ACC112 (cell line): ENCODE measurements at regions not wholly inside any gene's neighbourhood (a gene's known extent, or its start where the extent isn't known, plus 50 kb on each side); places are given as distances from the start of the nearest gene placed in this dataset.

Experiments used
- H2AFZ ChIP-seq: fragments of 200-600 bp; sonication (generic); one replicate; pipeline ENCODE4 v1.6.0; 2017; ENCODE audit warnings: antibody characterized with exemption, low read length; ENCODE audit not compliant: unreplicated experiment
- H3K27ac ChIP-seq: fragments of 200-600 bp; sonication (generic); 2 replicates; pipeline ENCODE4 v1.5.1; 2014; ENCODE audit warnings: low read depth, mild to moderate bottlenecking, antibody characterized with exemption, low read length, moderate library complexity
- H3K27me3 ChIP-seq: fragments of 200-600 bp; sonication (generic); 2 replicates; pipeline ENCODE4 v1.6.1; 2014; ENCODE audit warnings: mild to moderate bottlenecking, antibody characterized with exemption, low read length, moderate library complexity, mixed read lengths; ENCODE audit not compliant: insufficient read depth
- H3K36me3 ChIP-seq: fragments of 200-600 bp; sonication (generic); 2 replicates; pipeline ENCODE4 v1.6.1; 2016; ENCODE audit warnings: mild to moderate bottlenecking, antibody characterized with exemption, low read length, moderate library complexity, mixed read lengths; ENCODE audit not compliant: insufficient read depth
- H3K4me1 ChIP-seq: fragments of 200-600 bp; sonication (generic); one replicate; pipeline ENCODE4 v1.6.1; 2016; ENCODE audit warnings: low read length, mixed read lengths; ENCODE audit not compliant: insufficient read depth, unreplicated experiment, control insufficient read depth
- H3K4me3 ChIP-seq: fragments of 200-600 bp; sonication (generic); 2 replicates; pipeline ENCODE4 v1.5.1; 2014; ENCODE audit warnings: mild to moderate bottlenecking, low read depth, low read length
- H3K79me2 ChIP-seq: fragments of 200-600 bp; sonication (generic); one replicate; pipeline ENCODE4 v1.6.0; 2016; ENCODE audit warnings: low read length; ENCODE audit not compliant: control insufficient read depth, unreplicated experiment, insufficient read depth

GRCh38 chr13:107461751-107462150 is 753.6 kb downstream of the LIG4 start:
- H3K4me1 ChIP-seq, result peaks cover 13% of the 10 kb centered on the region
- H3K79me2 ChIP-seq, result no peaks in the 10 kb centered on the region
- no peak overlapping the region for H2AFZ ChIP-seq
- no peak overlapping the region for H3K27ac ChIP-seq
- H3K27me3 ChIP-seq, result no peaks in the 10 kb centered on the region
- no peak overlapping the region for H3K4me3 ChIP-seq
- H3K36me3 ChIP-seq, result no peaks in the 10 kb centered on the region

GRCh38 chr13:107459430-107459829 is 755.9 kb downstream of the LIG4 start:
- Histone ChIP-seq H3K79me2 (no peaks in the 10 kb centered on the region), H3K4me3 (no peak overlapping the region), H3K27me3 (no peaks in the 10 kb centered on the region), H3K36me3 (no peaks in the 10 kb centered on the region), H3K4me1 (peaks cover 7% of the 10 kb centered on the region), H2AFZ (no peak overlapping the region), H3K27ac (no peak overlapping the region)

- H3K4me3 ChIP-seq, result no peak overlapping the region
- no peak overlapping the region for H3K27ac ChIP-seq
- no peaks in the 10 kb centered on the region for H3K36me3 ChIP-seq
- no peaks in the 10 kb centered on the region for H3K27me3 ChIP-seq
- peaks cover 7% of the 10 kb centered on the region for H3K4me1 ChIP-seq
- H3K79me2 ChIP-seq, result no peaks in the 10 kb centered on the region
- H2AFZ ChIP-seq, result no peak overlapping the region
These were observed 757.1 kb downstream of the LIG4 start for GRCh38 chr13:107458269-107458668.

GRCh38 chr13:107457686-107458085 is 757.6 kb downstream of the LIG4 start:
- Histone ChIP-seq H3K4me3 (no peak overlapping the region), H3K27ac (no peak overlapping the region), H3K27me3 (no peaks in the 10 kb centered on the region), H3K36me3 (no peaks in the 10 kb centered on the region), H3K79me2 (no peaks in the 10 kb centered on the region), H3K4me1 (peaks cover 7% of the 10 kb centered on the region), H2AFZ (no peak overlapping the region)

GRCh38 chr13:107456431-107456830 is 758.9 kb downstream of the LIG4 start:
- no peak overlapping the region for H2AFZ ChIP-seq
- no peak overlapping the region for H3K4me3 ChIP-seq
- H3K79me2 ChIP-seq, result no peaks in the 10 kb centered on the region
- peaks cover 7% of the 10 kb centered on the region for H3K4me1 ChIP-seq
- H3K27ac ChIP-seq, result no peak overlapping the region
- no peaks in the 10 kb centered on the region for H3K27me3 ChIP-seq
- H3K36me3 ChIP-seq, result no peaks in the 10 kb centered on the region

- Histone ChIP-seq H3K79me2 (no peaks in the 10 kb centered on the region), H3K27ac (no peak overlapping the region), H3K27me3 (no peaks in the 10 kb centered on the region), H3K4me1 (peaks cover 21% of the 10 kb centered on the region), H2AFZ (no peak overlapping the region), H3K36me3 (no peaks in the 10 kb centered on the region), H3K4me3 (no peak overlapping the region)
These were observed 762.5 kb downstream of the LIG4 start for GRCh38 chr13:107452833-107453232.

- H3K27me3 ChIP-seq, result no peaks in the 10 kb centered on the region
- H3K4me1 ChIP-seq, result peaks cover 21% of the 10 kb centered on the region
- H3K4me3 ChIP-seq, result no peak overlapping the region
- no peaks in the 10 kb centered on the region for H3K36me3 ChIP-seq
- peak overlapping the region; percentile 20 for H2AFZ ChIP-seq
- no peaks in the 10 kb centered on the region for H3K79me2 ChIP-seq
- H3K27ac ChIP-seq, result peak overlapping the region; percentile 94
These were observed 764.4 kb downstream of the LIG4 start for GRCh38 chr13:107450931-107451330.

- Histone ChIP-seq H3K4me1 (peaks cover 21% of the 10 kb centered on the region), H2AFZ (no peak overlapping the region), H3K36me3 (no peaks in the 10 kb centered on the region), H3K4me3 (no peak overlapping the region), H3K79me2 (no peaks in the 10 kb centered on the region), H3K27me3 (no peaks in the 10 kb centered on the region), H3K27ac (peak overlapping the region; percentile 94)
These were observed 764.9 kb downstream of the LIG4 start for GRCh38 chr13:107450431-107450830.

- no peaks in the 10 kb centered on the region for H3K79me2 ChIP-seq
- no peak overlapping the region for H3K27ac ChIP-seq
- H3K4me3 ChIP-seq, result no peak overlapping the region
- H2AFZ ChIP-seq, result no peak overlapping the region
- no peaks in the 10 kb centered on the region for H3K27me3 ChIP-seq
- H3K4me1 ChIP-seq, result peaks cover 21% of the 10 kb centered on the region
- no peaks in the 10 kb centered on the region for H3K36me3 ChIP-seq
These were observed 767.7 kb downstream of the LIG4 start for GRCh38 chr13:107447591-107447990.

- Histone ChIP-seq H3K79me2 (no peaks in the 10 kb centered on the region), H3K27me3 (no peaks in the 10 kb centered on the region), H3K4me1 (peaks cover 12% of the 10 kb centered on the region), H3K36me3 (no peaks in the 10 kb centered on the region), H3K27ac (peak overlapping the region; percentile 56), H2AFZ (no peak overlapping the region), H3K4me3 (no peak overlapping the region)
These were observed 774.1 kb downstream of the LIG4 start for GRCh38 chr13:107441279-107441678.

- H3K27me3 ChIP-seq, result no peaks in the 10 kb centered on the region
- no peak overlapping the region for H2AFZ ChIP-seq
- H3K4me1 ChIP-seq, result peaks cover 12% of the 10 kb centered on the region
- H3K36me3 ChIP-seq, result no peaks in the 10 kb centered on the region
- H3K79me2 ChIP-seq, result no peaks in the 10 kb centered on the region
- H3K27ac ChIP-seq, result no peak overlapping the region
- no peak overlapping the region for H3K4me3 ChIP-seq
These were observed 777.1 kb downstream of the LIG4 start for GRCh38 chr13:107438251-107438650.
